ENCODE measurements at regions not wholly inside any gene's neighbourhood (a gene's known extent, or its start where the extent isn't known, plus 50 kb on each side); places are given as distances from the start of the nearest gene placed in this dataset.

DNA sequence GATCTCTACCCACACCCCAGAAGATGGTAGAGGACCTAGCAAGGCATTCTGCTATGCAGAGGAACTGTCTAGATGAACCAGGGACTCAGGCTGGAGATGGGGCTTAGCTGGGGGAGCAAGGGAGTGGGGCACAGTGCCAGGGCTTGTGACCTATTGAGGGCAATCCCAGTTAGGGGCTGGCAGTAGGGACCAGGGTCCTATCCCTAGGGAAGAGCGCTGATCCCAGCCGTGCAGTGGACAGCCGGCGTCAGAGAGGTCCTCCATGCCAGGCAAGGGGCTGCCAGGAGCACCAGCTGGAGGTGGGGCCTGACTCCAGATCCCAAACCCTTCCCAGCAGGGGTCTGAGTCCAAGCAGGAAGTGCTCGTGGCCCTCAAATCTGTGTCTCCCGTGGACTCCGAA, 52.7 kb upstream of the NEURL1B start:
- Mint-ChIP-seq H3K36me3 (no peaks in the 10 kb centered on the region), H3K9me3 (no peaks in the 10 kb centered on the region), H3K4me1 (no peaks in the 10 kb centered on the region), H3K27me3 (peaks cover 1 to 23% (median 10%) of the 10 kb centered on the region in 5 donors), H3K27ac (no peak overlapping the region), H3K4me3 (no peak overlapping the region)
- ATAC-seq = no peak
- POLR2A ChIA-PET = no interaction called here
- DNase-seq = no peak

DNA sequence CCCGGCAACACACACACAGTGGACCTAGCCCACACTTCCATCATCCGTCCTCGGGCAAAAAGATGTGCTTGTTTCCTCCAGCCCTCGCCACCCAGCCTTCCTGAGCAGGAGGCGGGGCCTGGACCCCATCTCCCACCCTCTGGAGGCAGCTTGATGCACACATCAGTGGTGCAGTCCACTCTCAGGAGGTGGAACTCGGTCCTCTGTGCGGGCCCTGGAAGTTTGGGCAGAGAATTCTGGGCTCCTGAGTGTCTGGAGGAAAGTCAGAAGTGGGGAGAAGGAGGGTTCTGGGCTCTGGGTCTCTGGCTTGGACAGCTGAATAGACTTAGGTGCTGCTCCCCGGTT, 54.0 kb upstream of the NEURL1B start:
- H3K4me3 Mint-ChIP-seq = no peak overlapping the region
- no peaks in the 10 kb centered on the region for H3K9me3 Mint-ChIP-seq
- H3K36me3 Mint-ChIP-seq = no peaks in the 10 kb centered on the region
- peak overlapping the region in 1 of 10 donors; percentile 60 for H3K27ac Mint-ChIP-seq
- POLR2A ChIA-PET = no interaction called here
- no peak for DNase-seq
- peaks cover 2 to 36% (median 11%) of the 10 kb centered on the region in 5 donors for H3K27me3 Mint-ChIP-seq
- H3K4me1 Mint-ChIP-seq = no peaks in the 10 kb centered on the region
- no peak for ATAC-seq

DNA sequence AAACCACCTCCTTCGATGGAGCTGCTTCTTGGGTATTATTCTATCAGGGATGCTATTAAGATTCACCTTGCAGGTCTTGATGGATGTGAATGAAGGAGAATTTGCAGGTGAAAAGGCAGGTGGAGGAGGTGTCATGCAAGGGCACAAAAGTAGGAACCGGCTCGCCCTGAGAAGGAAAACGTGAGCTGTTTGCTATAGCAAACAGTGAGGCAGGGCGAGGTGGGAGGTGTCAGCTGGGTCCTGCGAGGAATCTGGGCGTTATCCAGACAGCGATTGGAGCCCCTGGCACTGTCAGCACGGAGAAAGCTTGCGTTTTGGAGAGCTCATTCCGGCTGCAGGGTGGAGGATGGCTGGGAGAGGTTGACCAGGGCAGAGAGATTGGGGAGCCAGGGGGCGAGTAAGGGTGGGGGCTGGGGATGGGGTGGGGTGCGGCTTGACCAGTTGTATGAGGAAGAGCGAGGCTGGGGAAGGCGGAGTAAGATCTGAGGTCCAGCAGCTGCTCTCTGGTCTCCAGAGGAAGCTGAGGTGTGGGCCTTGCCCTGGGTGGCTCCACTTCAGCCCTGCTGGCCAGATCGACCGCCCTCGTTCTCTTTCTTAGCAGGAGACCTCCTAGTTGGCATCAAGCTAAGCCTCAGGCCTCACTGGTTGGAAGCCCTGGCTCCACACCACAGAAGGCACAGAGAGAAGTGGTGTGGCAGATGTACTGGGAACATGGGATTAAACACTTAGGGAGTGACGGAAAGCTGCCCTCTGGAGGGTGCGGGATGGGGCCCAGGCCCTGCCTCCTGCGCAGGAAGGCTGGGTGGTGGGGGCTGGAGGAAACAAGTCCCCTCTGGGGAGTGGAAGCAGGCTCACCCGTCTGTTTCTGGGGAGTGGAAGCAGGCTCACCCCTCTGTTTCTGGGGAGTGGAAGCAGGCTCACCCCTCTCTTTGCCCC, 54.7 kb upstream of the NEURL1B start:
- H3K27ac Mint-ChIP-seq = no peak overlapping the region
- ATAC-seq (no peak), DNase-seq (no peak)
- H3K4me1 Mint-ChIP-seq = no peaks in the 10 kb centered on the region
- H3K36me3 Mint-ChIP-seq = no peaks in the 10 kb centered on the region
- peaks cover 2 to 37% (median 11%) of the 10 kb centered on the region in 5 donors for H3K27me3 Mint-ChIP-seq
- no peak overlapping the region for H3K4me3 Mint-ChIP-seq
- no peaks in the 10 kb centered on the region for H3K9me3 Mint-ChIP-seq
- POLR2A ChIA-PET = no interaction called here

DNA sequence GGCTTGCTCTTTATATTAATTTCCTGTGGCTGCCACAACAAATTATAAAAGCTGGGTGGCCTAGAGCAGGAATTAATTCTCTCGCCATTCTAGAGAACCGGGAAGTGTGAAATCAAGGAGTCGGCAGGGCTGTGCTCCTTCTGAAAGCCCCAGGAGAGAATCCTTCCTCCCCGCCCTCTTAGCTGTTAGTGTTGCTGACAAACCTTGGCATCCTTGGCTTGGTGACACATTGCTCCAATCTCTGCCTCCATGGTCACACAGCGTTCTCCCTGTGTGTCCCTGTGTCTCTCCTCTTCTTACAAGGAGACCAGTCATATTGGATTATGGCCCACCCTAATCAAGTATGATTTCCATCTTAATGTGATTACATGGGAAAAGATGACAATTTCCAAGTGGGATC, 55.9 kb upstream of the NEURL1B start:
- H3K9me3 Mint-ChIP-seq = no peaks in the 10 kb centered on the region
- DNase-seq (no peak), ATAC-seq (no peak)
- POLR2A ChIA-PET = no interaction called here
- H3K27ac Mint-ChIP-seq = no peak overlapping the region
- peaks cover 4 to 37% (median 11%) of the 10 kb centered on the region in 5 donors for H3K27me3 Mint-ChIP-seq
- H3K4me1 Mint-ChIP-seq = no peaks in the 10 kb centered on the region
- no peaks in the 10 kb centered on the region for H3K36me3 Mint-ChIP-seq
- H3K4me3 Mint-ChIP-seq = no peak overlapping the region

DNA sequence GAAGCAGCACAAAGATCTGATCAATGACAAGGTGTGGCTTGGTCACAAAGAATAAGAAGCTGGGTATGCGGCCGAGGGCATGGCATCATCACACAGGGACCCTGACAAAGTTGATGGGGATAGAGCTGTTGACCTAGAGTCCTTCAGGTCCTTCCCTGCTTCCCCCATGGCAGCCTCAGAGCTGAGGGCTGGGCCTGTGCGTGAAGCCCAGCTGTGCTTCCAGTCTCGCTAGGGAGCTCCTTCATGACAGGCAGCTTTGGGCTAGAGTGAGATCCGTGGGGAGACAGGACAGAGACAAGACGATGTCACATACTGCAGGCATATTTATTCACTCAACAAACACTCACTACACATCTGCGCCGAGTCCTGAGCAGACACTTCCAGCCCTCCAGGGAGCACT, 56.4 kb upstream of the NEURL1B start:
- no peak for ATAC-seq

DNA sequence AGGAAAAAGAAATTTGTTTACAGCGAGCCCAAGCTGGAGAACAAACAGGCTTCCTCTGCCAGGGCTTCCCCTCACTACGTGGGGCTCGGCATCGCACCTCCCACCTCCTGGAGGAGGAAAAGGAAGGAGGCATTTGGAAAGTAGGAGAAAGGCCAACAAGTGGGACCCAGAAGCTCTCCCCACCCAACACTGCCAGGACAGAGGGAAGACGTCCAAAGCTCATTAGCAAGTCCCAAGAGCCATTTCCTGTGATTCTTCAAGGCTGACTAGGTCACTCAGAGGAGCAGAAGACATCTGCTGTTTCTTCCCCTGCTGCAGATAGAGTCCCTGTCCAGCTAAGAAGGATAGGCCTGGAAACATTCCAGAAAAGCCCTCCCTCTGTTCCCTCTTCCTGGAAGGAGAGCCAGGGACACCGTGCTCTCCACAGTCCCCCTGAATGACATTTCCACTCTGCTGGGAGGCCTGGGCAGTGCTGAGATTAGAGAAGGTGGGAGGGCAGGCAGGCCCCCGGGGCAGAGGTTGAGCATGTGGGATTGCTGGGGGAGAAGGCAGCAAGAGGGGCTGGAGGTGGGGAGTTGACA, 57.0 kb upstream of the NEURL1B start:
- ATAC-seq = no peak
- peak overlapping the region in 1 of 10 donors; percentile 3 for H3K27ac Mint-ChIP-seq
- DNase-seq = no peak
- no peak overlapping the region for H3K4me3 Mint-ChIP-seq
- H3K4me1 Mint-ChIP-seq = no peaks in the 10 kb centered on the region
- POLR2A ChIA-PET = no interaction called here
- H3K36me3 Mint-ChIP-seq = no peaks in the 10 kb centered on the region
- no peaks in the 10 kb centered on the region for H3K9me3 Mint-ChIP-seq
- H3K27me3 Mint-ChIP-seq = peaks cover 4 to 37% (median 11%) of the 10 kb centered on the region in 5 donors

More for the DNA sequence above, 56.4 kb upstream of the NEURL1B start:
- Mint-ChIP-seq H3K4me3 (no peak overlapping the region), H3K4me1 (no peaks in the 10 kb centered on the region), H3K36me3 (no peaks in the 10 kb centered on the region), H3K27ac (no peak overlapping the region), H3K9me3 (no peaks in the 10 kb centered on the region), H3K27me3 (peaks cover 4 to 37% (median 11%) of the 10 kb centered on the region in 5 donors)
- POLR2A ChIA-PET = no interaction called here
- DNase-seq = no peak

DNA sequence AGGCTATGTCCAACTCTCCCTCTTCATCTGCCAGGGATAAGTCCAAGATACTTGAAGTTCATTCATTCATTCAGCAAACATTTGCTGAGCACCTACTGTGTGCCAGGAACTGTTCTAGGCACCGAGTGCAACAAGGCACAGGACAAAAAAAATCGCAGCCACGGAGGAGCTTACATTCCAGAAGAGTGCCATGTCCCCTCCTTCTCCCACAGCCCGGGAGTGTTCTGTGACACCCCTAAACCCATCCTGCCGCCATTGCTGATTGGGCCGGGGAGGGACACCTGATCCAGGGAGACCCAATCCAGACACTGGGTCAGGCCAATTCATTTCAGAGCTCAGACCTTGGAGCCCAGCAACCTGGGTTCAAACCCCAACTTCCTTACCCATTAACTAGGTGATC, 58.1 kb upstream of the NEURL1B start:
- Mint-ChIP-seq H3K36me3 (no peaks in the 10 kb centered on the region), H3K9me3 (no peaks in the 10 kb centered on the region), H3K4me1 (no peaks in the 10 kb centered on the region), H3K27ac (no peak overlapping the region), H3K4me3 (no peak overlapping the region), H3K27me3 (peaks cover 4 to 37% (median 11%) of the 10 kb centered on the region in 5 donors)
- no peak for ATAC-seq
- POLR2A ChIA-PET = no interaction called here
- DNase-seq = no peak

DNA sequence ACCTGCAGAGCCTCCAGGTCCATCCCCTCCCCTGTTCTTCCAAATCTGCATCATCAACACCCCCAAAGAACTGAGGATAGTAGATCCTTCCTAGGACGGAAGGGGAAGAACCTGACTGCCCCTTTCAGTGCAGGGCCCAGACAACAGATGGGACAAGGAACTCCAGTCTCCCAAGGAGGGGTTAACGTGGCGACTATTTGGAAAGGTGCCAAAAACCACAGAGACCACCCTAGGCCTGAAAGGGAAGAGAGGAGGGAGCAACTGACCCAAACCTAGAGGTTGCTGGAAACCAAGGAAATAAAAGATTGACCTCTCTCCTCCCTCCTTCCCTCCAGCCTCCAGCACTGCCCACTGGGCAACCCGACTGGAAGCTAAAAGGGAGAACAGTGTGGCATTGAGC, 59.7 kb upstream of the NEURL1B start:
- Mint-ChIP-seq H3K4me3 (no peak overlapping the region), H3K27me3 (peaks cover 4 to 34% (median 13%) of the 10 kb centered on the region in 5 donors), H3K9me3 (no peaks in the 10 kb centered on the region), H3K36me3 (no peaks in the 10 kb centered on the region), H3K4me1 (no peaks in the 10 kb centered on the region), H3K27ac (no peak overlapping the region)
- POLR2A ChIA-PET = no interaction called here
- ATAC-seq (no peak), DNase-seq (no peak)

DNA sequence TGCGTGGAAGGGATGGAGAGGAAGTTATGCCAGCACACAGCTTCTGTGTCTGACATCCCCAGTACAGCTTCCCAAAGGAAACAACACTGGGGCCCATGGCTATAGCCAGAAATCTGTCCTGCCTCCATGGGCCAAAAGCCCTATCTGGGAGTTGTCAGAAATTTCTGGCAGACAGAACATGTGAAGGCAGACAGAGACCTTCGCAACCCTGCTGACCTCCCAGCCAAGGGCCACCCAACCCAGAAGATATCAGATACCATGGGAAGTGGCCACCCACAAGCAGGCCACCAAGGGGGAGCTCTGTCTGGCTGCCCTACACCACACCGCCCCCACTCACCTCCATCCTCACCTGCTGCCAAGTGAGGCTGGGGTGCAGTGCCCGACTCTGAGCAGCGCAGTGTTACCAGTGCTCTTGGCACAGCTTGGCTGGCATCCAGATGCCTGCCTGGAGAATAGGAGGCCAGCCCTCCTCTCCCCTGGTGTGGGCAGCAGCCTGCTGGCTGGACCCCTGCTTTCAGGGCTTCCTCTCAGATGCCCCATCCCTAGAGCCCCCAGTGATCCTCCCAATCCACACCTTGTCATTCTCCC, 61.6 kb upstream of the NEURL1B start:
- Mint-ChIP-seq H3K4me3 (no peak overlapping the region), H3K36me3 (no peaks in the 10 kb centered on the region), H3K27me3 (peaks cover 5 to 32% (median 12%) of the 10 kb centered on the region in 5 donors), H3K27ac (no peak overlapping the region), H3K4me1 (no peaks in the 10 kb centered on the region), H3K9me3 (no peaks in the 10 kb centered on the region)
- ATAC-seq = no peak
- no peak for DNase-seq
- POLR2A ChIA-PET = no interaction called here

DNA sequence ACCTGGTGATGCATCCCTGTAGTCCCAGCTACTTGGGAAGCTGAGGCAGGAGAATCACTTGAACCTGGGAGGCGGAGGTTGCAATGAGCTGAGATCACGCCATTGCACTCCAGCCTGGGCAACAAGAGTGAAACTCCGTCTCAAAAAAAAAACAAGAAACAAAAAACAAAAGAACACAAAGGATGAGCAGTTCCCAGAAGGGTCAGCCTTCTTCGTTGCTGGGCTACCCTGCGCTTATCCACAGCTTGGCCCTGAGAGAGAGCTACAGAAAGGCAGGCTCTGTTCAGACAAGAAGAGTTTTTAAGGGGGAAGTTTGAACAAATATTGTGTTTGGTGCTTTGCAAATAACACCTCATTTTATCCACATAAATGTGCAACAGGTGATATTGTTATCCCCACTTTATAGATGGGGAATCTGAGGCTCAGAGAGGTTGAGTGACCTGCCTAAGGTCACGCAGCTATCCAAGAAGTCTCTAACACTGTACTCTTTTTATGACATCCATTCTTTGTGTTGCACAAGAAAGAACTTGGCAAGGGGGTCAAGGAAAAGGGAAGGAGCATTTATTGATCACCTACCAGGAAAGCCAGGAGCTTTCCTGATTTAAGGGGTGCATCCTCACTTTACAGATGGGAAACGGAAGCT, 63.7 kb upstream of the NEURL1B start:
- peaks cover 0 to 14% (median 6%) of the 10 kb centered on the region in 5 donors for H3K27me3 Mint-ChIP-seq
- POLR2A ChIA-PET = no interaction called here
- DNase-seq (no peak), ATAC-seq (no peak)
- no peaks in the 10 kb centered on the region for H3K9me3 Mint-ChIP-seq
- no peaks in the 10 kb centered on the region for H3K36me3 Mint-ChIP-seq
- H3K4me3 Mint-ChIP-seq = no peak overlapping the region
- no peak overlapping the region for H3K27ac Mint-ChIP-seq
- no peaks in the 10 kb centered on the region for H3K4me1 Mint-ChIP-seq

DNA sequence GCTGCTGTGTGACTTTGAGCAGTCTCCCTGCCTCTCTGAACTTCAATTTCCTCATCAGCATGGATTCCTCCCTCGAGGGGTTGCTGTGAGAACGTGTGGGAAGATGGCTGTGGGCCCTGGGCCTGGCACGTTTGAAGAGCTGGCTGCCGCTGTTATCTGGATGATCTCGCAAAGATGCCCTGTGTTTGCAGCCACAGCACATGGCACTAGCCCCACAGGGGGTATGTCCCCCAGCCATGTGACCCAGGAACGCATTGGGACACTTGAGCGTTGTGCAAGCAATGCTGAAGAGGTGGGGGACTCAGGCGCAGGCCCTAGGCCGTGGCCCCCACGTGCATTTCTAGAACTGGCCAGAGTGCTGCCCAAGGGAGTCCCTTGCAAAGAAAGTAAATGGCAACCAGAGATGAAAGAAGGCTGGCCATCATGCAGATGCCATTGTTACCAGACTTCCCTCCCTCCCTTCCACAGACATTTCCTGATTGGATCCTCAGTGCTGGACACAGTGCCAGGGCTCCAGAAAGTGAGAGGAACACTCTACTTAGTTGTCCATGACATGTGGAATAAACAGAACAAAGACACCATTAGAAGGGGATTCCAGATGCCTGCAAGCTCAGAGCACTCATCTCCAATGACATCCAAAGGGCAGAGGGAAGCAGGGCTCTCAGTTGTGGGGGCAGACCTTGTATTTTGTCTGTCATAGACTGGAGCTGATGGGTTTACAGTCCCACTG, 65.1 kb upstream of the NEURL1B start:
- H3K27me3 Mint-ChIP-seq = peaks cover 0 to 18% (median 10%) of the 10 kb centered on the region in 5 donors

DNA sequence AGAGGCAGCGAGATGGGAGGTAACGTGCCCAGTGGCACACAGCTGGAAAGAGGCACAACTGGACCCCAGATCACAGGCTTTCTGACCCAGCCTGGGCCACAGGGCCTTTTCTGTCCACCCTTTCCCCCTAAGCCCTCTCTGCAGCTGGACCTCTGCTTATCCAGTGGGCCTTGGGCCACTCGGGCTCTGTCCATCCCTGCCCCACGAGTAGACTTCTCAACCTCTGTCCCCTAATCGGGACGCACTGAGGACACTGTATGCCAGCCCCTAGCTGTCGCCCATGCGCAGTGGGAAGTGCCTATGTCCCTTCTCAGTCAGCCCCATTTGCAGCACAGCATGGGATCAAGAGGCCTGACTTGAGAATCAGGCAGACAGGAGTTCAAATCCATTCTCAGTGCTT, 65.6 kb upstream of the NEURL1B start:
- ATAC-seq (no peak), DNase-seq (no peak)
- peaks cover 0 to 19% (median 10%) of the 10 kb centered on the region in 5 donors for H3K27me3 Mint-ChIP-seq
- no peak overlapping the region for H3K27ac Mint-ChIP-seq
- H3K36me3 Mint-ChIP-seq = no peaks in the 10 kb centered on the region
- H3K4me1 Mint-ChIP-seq = no peaks in the 10 kb centered on the region
- no peaks in the 10 kb centered on the region for H3K9me3 Mint-ChIP-seq
- POLR2A ChIA-PET = no interaction called here
- H3K4me3 Mint-ChIP-seq = no peak overlapping the region

More for the DNA sequence above, 65.1 kb upstream of the NEURL1B start:
- ATAC-seq (no peak), DNase-seq (no peak)
- POLR2A ChIA-PET = no interaction called here
- no peaks in the 10 kb centered on the region for H3K9me3 Mint-ChIP-seq
- H3K4me3 Mint-ChIP-seq = no peak overlapping the region
- no peaks in the 10 kb centered on the region for H3K36me3 Mint-ChIP-seq
- peak overlapping the region in 1 of 10 donors; percentile 59 for H3K27ac Mint-ChIP-seq
- H3K4me1 Mint-ChIP-seq = no peaks in the 10 kb centered on the region

DNA sequence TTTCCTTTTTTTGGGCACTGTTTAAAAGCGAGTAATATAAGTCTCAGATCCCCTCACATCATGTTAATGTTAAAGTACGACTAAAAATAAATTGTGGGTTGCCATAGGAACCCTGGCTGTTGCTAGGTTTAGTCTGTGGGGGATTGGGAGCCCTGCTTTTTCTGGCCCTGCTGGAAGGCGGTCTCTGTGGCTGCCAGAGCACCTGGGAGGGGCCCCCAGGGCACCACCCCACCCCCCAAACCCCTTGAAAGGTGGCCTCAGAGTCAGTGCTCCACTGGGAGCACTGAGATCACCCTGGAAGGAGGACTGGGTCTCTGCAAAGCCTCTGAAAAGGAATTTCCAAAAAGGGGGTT, 66.2 kb upstream of the NEURL1B start:
- H3K27me3 Mint-ChIP-seq = peaks cover 3 to 19% (median 10%) of the 10 kb centered on the region in 5 donors
- no peaks in the 10 kb centered on the region for H3K9me3 Mint-ChIP-seq
- no peak overlapping the region for H3K27ac Mint-ChIP-seq
- POLR2A ChIA-PET = no interaction called here
- H3K36me3 Mint-ChIP-seq = no peaks in the 10 kb centered on the region
- no peaks in the 10 kb centered on the region for H3K4me1 Mint-ChIP-seq
- no peak for ATAC-seq
- H3K4me3 Mint-ChIP-seq = no peak overlapping the region
- no peak for DNase-seq

All from naive thymus-derived CD8-positive, alpha-beta T cell (primary cell).